AG09319 (cell line): ENCODE measurements at regions not wholly inside any gene's neighbourhood (a gene's known extent, or its start where the extent isn't known, plus 50 kb on each side); places are given as distances from the start of the nearest gene placed in this dataset.

ENCODE experiments used
- DNase-seq: peaks from one replicate; pipeline ENCODE4 v3.0.0-alpha.2; 2010; ENCODE audit warnings: low read depth; ENCODE audit errors: extremely low read depth
- CTCF ChIP-seq: IDR thresholded peaks from 2 replicates; pipeline ENCODE4 v1.5.1; 2011; ENCODE audit warnings: low read depth, mild to moderate bottlenecking, inconsistent platforms, low read length, moderate library complexity

GRCh38 chr5:143534761-143535154 is 131.3 kb upstream of the NR3C1 start:
- TF ChIP-seq CTCF = no peak
- DNase-seq = no peak

- TF ChIP-seq CTCF = no peak
- DNase-seq = no peak
Measured at GRCh38 chr5:143533978-143534760, 130.7 kb upstream of the NR3C1 start.

GRCh38 chr5:143533475-143533874 is 130.0 kb upstream of the NR3C1 start:
- no peak for TF ChIP-seq CTCF
- DNase-seq = no peak

- DNase-seq = no peak
- TF ChIP-seq CTCF = no peak
Measured at GRCh38 chr5:143527808-143528207, 124.3 kb upstream of the NR3C1 start.

GRCh38 chr5:143525176-143525575 is 121.7 kb upstream of the NR3C1 start:
- TF ChIP-seq CTCF = no peak
- DNase-seq = no peak

- DNase-seq = no peak
- TF ChIP-seq CTCF = no peak
Measured at GRCh38 chr5:143524338-143524945, 121.0 kb upstream of the NR3C1 start.

GRCh38 chr5:143521846-143522400 is 118.4 kb upstream of the NR3C1 start:
- DNase-seq = no peak
- TF ChIP-seq CTCF = no peak
